HG03442 (cell line): ENCODE measurements at regions not wholly inside any gene's neighbourhood (a gene's known extent, or its start where the extent isn't known, plus 50 kb on each side); places are given as distances from the start of the nearest gene placed in this dataset.

Source experiments
- ATAC-seq: cut with Tn5 transposase; IDR thresholded peaks from one replicate; pipeline ENCODE4 v1.9.1; 2021; ENCODE audit warnings: mild to moderate bottlenecking, moderate library complexity; ENCODE audit not compliant: unreplicated experiment

- ATAC-seq = no peak
Measured at GRCh38 chr5:54721951-54722654, 204.5 kb downstream of the SNX18 start.

DNA sequence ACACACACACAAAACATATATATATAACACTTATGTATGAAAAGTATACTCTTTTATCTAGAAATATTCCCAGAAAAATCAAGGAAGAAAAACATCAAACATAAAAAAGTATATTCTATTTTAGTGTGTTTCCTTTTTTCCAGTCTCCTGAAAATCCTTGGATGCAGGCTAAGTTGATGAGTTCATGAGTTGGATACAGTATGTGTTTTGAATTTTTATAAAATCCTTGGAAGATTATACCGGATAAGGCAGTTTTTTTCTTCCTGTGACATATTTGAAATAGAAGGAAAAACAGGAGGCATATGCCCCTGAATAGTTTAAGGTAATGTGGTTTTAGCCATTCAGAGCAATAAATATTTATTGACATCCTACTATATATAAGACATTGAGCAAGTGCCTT lies 203.6 kb downstream of the SNX18 start:
- no peak for ATAC-seq

DNA sequence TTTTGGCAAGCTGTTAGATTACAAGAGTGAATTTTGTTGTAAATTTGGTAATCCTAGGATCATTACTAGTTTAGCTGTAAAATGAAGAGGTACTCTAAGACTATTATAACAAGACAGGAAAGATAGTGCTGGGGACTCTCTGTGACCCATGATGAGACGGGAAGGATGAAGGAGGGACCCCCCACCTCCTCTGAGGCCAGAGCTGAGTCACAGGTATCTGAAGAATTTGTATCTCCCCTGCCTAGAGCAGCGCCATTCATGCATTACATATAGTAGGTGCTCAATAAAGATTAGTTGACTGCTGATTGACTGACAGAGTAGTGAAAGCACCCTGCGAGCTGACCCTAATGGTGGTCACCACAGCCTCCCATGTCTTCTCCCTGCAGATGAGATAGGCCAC lies 202.8 kb downstream of the SNX18 start:
- no peak for ATAC-seq

DNA sequence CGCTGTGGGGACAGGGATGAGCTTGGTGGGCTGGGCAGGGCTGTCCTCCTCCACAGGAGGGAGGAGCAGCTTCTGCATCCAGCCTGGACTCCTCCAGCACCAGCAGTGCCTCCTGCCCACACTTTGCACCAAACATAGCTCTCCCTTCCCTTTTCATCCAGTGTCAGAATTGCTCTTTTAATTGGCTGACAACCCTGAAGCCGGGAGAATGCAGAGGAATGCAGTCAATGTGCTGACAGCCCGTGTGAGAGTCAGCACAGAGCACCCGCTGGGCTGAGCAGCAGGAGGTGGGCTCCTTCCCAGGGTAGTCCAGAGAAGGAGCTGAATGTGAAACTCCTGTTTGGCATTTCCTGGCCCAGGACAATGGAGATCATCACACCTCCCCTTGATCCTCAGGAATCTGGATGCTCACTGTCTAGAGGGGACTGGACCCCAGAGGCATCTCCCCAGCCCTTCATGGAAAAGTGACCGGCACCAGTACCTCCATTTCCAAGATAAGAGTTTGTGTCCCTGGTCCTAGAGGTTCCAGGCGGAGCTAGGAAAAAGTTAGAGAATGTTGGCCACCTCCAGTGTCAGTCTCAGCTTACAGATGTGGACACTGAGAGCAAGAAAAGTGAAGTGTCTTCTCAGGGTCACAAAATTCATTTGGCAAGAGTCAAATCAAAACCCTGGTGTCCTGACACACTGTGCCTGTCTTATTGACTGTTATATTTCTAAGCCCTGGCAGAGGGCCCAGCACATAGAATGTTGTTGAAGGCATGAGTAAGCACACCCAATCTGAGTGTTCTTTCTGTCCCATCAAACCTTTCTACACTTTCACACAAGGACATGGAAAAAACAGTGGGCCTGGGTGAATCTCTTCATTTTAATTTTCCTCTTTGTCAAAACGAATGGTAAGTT lies 202.1 kb downstream of the SNX18 start:
- no peak for ATAC-seq

- no peak for ATAC-seq
Measured at GRCh38 chr5:54718656-54719055, 201.1 kb downstream of the SNX18 start.

- ATAC-seq = no peak
Measured at GRCh38 chr5:54717870-54718269, 200.3 kb downstream of the SNX18 start.

DNA sequence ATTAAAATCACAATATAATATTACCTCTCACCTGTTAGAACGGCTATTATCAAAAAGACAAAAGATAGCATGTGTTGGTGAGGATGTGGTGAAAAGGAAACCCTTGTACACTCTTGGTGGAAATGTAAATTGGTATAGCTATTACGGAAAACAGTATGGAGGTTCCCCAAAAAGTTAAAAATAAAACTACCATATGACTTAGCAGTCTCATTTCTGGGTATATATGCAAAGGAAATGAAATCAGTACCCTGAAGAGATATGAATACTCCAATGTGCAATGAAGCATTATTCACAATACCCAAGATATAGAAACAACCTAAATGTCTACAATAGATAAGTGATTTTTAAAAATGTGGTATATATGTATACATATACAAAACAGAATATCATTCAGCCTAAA lies 199.9 kb downstream of the SNX18 start:
- no peak for ATAC-seq

- no peak for ATAC-seq
Measured at GRCh38 chr5:54713923-54714581, 196.5 kb downstream of the SNX18 start.

- no peak for ATAC-seq
Measured at GRCh38 chr5:54709096-54709495, 191.5 kb downstream of the SNX18 start.

DNA sequence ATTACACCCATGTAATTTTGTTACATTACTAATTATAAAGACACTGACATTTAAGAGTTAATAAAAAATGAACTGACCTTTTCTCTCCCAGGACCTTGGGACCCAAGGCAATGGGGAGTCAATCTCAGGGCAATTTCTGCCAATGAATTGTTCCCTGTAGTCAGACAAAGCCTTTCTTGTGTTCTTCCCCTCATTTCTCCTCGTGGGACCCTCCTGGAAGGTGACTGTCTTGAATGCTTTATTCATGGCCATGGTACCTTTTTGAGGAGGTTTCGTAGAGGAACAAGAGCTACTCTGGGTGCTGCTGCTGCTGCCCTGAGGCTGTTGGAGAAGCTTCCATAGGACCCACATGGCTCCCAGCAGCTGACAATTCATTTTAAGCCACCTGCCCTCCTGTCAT lies 190.3 kb downstream of the SNX18 start:
- no peak for ATAC-seq

DNA sequence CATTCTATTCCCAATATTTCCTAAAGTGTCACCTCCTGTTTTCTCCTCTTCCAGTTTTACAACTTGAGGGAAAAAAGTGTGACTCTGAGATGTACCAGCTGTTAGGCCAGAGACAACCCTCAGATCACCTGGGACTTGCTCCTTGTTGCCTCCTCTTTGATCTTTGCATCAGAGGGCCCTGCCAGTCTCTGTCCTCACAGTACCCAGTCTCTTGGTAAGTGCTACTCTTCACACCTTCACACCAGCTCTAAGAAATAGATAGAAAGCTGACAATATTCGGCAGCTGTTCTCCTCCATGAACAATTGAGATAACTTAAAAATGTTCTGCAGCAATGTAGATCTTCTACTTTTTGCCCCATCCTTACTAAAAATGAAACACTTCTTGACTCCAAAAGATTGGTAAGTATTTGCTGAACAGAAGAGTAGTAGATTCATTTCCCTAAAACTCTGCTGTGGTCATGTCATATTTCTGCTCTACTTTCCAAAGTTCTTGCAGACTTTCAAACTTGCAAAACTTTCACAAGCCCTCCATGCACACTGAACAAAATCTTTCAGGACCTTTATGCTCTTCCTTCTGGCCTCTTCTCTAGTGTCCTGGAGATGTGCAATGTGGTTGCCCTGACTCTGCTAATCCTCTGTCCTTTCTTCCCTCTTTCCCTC lies 188.6 kb downstream of the SNX18 start:
- ATAC-seq = no peak

GRCh38 chr5:54704825-54705224 lies 187.3 kb downstream of the SNX18 start:
- ATAC-seq = no peak

- ATAC-seq = no peak
Measured at GRCh38 chr5:54704333-54704732, 186.8 kb downstream of the SNX18 start.

DNA sequence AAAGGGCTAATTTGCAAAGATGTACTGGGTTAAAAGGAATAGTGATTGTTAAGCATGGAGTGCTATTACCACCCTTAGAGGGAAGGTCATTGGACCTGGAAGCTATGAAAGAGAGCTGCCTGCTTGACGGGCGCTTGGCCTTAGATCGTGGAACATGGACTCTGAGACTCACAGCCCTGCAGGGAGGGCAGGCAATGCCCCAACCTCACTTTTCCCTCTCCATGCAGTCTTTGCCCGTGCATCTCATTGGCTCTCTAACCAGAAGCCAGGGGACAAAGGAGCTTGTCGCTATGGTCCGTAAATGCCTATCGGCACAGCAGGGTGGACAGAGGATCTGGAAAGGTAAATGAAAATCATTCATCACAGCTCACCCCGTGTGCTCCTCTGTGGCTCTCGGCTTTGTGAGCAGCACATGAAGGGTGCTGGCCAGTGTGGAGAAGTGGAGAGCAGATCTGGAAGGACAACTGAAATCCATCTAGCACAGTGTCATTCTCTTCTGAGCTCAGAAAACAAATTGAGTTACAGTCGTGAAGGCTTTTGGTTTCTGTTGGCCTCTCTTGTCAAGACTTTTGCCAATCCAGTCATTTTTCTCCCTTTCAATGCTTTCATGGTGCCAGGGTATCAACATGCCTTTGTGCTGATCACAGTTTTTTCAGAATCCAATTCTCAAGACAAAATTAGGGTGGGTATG lies 186.2 kb downstream of the SNX18 start:
- ATAC-seq = no peak

- ATAC-seq = no peak
Measured at GRCh38 chr5:54703133-54703532, 185.6 kb downstream of the SNX18 start.

DNA sequence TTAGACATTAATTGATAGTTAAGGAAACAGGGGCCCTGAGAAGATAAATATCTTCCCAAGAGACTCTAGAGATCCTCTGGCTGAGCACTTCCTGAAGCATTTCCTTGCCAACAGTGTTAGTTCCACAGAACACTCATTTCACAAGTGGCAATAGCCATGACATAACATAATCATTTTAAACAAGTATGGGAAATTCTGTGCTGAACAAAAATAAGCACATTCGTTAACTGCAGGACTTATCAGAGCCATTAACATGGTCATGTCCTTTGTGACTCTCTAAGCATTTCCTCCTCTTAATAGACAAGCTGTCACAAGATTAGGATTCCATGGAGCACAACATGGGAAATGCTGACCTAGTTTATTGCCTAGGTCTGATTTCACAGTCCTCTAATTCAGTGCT lies 184.9 kb downstream of the SNX18 start:
- ATAC-seq = no peak

GRCh38 chr5:54700986-54701578 lies 183.5 kb downstream of the SNX18 start:
- no peak for ATAC-seq

GRCh38 chr5:54696931-54697330 lies 179.4 kb downstream of the SNX18 start:
- no peak for ATAC-seq

DNA sequence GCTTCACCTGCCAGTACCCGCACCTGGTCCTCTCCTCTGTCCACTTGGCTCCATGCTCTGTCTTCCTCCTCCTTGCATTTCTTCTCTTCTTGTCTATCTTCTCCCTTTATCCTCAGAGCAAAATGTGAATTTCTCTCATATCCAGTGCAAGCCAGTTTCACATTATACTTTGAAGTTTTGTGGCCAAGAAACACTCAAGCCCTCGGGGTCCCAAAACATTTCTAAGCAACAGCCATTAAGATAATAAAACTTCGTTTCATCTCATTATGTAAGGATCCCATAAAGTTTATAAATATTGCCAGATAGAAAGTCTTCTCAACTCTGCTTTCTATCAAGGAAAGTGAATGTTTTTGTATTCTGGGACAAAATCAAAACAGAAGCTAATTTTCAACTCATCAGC lies 178.8 kb downstream of the SNX18 start:
- ATAC-seq = no peak
